GM13977 (cell line): ENCODE measurements at regions not wholly inside any gene's neighbourhood (a gene's known extent, or its start where the extent isn't known, plus 50 kb on each side); places are given as distances from the start of the nearest gene placed in this dataset.

Experiments
- DNase-seq: peaks from one replicate; pipeline ENCODE4 v3.0.0; 2012; ENCODE audit warnings: low spot score
- in situ Hi-C: fragments of 300-500 bp; cut with MboI; formaldehyde crosslinking; loops from one replicate; pipeline ENCODE4 v1.12.0; 2022; ENCODE audit warnings: low sequenced_read_pairs, low pct_unique_long_range_greater_than_20kb, mixed read lengths, inconsistent platforms; ENCODE audit not compliant: unreplicated experiment
- TF ChIP-seq, protein P1 (sequence below): IDR thresholded peaks from 2 replicates; pipeline ENCODE4 v1.5.1; 2012; ENCODE audit warnings: mild to moderate bottlenecking, control low read depth; ENCODE audit not compliant: insufficient read depth; ENCODE audit errors: extremely low read depth, missing control alignments

DNA sequence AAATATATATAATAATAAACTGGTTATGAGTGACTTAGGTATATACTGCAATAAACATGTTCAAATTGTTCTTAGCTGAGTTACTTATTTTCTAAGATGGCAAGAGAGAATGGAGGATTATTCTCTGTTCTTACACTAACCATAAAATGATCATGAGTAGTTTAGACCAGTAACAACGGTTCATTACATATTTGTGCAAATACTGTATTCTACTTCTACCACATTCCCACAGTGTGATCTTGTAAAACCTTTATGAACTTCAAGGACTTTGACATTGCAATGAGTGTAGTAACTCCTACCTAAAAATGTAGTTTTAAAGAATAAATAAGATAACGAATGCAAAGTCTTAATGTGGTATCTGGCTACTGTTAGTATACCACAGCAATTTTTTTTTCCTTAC is 353.7 kb upstream of the NCAM2 start:
- no peak for DNase-seq
- TF ChIP-seq, protein P1, sequence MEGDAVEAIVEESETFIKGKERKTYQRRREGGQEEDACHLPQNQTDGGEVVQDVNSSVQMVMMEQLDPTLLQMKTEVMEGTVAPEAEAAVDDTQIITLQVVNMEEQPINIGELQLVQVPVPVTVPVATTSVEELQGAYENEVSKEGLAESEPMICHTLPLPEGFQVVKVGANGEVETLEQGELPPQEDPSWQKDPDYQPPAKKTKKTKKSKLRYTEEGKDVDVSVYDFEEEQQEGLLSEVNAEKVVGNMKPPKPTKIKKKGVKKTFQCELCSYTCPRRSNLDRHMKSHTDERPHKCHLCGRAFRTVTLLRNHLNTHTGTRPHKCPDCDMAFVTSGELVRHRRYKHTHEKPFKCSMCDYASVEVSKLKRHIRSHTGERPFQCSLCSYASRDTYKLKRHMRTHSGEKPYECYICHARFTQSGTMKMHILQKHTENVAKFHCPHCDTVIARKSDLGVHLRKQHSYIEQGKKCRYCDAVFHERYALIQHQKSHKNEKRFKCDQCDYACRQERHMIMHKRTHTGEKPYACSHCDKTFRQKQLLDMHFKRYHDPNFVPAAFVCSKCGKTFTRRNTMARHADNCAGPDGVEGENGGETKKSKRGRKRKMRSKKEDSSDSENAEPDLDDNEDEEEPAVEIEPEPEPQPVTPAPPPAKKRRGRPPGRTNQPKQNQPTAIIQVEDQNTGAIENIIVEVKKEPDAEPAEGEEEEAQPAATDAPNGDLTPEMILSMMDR: no peak
- in situ Hi-C loops: no loop called here

DNA sequence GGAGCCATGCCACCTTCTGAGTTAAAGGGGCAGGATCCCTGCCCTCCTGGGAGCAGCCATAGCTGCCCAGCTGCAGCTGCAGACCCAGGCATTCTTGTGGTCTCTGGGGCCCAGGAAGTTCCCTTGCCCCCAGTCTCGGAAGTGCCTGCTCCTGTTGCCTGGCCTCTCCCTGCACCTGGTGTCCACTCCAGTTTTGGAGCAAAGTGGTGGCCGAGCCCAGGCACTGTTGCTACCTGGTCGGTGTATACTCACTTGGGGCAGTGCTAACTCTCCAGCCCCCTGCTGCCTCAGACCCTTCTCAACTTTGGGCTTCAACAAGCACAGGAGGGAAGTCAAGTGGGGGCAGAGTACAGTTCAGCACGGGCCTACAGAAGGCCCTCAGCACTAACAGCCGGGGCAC is 352.9 kb upstream of the NCAM2 start:
- DNase-seq: no peak
- TF ChIP-seq, protein P1: no peak
- in situ Hi-C loops: no loop called here

DNA sequence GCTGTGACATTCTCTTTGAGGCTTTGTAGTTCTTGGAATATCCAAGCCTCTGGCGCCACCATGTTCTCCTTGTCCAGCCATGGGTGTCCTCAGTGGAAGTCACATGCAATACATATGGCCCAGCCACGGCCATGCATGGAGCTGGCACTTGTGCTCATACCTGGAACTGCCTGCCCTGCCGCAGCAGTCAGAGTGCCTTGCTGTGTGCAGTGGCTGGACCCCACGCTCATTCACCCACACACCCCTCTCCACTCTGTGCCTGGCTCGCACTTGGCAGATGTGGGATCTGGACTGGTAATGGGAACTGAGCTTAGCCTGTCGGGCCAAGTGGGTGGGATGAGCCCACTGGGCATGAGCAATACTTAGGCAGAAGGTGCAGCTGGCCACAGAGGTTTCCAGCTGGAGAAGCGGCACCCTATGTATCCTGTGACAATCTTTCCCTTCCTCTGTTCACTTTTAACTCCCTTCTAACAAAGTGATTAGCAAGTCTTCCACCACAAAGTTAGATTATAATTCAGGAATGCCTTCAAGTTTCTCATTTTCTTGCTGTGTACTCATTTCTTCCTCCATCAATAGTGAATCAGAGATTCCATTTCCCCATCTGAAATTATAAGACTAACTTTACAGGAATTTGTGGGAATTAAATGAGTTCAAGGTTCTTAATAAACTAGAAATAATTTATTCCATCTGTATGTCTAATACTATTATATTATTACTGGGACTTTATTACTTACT is 351.6 kb upstream of the NCAM2 start:
- TF ChIP-seq, protein P1: no peak
- no peak for DNase-seq
- in situ Hi-C loops: no loop called here

DNA sequence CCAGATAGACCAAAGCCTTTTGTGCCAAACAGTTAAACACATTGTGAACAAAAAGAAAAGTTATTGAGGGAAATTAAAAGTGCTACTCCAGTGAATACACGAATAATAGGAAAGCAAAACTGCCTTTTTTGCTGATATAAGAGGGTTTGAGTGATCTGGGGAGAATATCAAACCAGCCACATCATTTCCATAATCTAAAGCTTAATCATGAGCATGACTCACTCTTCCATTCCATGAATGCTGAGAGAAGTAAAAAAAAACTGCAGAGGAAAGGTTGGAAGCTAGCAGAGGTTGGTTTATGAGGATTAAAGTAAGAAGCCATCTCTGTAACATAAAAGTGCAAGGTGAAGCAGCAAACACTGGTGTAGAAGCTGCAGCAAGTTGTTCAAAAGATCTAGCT is 350.6 kb upstream of the NCAM2 start:
- no peak for DNase-seq
- in situ Hi-C loops: no loop called here
- TF ChIP-seq, protein P1: no peak

DNA sequence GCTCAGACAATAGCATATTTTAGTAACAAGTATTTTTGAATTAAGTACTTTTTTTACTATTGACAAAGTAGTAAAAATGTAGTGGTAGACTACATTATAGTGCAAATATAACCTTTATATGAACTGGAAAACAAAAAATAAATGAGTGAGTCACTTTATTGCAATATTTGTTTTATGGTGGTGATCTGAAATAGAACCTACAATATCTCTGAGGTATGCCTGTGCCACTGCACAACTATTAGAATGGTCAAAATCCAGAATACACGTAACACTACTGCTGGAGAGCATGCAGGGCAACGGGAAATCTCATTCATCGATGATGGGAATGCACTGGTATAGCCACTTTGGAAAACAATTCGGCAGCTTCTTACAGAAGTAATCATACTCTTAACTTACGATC is 349.0 kb upstream of the NCAM2 start:
- TF ChIP-seq, protein P1: no peak
- in situ Hi-C loops: no loop called here
- DNase-seq: no peak

DNA sequence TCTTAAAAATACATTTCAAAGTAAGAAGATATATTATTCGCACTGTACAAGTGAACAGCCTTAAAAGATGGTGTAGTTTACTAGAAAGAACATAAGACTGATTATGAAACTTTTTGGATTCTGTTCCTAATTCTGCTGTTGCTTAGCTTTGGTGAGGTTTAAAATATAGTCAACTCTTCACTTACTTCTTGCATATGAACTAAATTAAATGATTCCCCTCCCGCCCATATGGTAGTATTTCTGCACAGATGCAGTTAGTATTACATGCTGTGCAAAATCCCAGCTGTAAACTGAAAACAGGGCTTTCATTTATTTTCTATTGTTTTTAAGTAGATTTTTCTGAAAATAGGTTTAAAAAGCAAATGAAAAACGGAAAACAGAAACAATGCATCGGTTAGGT is 345.4 kb upstream of the NCAM2 start:
- TF ChIP-seq, protein P1: no peak
- in situ Hi-C loops: no loop called here

More for the DNA sequence above, 345.4 kb upstream of the NCAM2 start:
- DNase-seq: no peak
